GM19452 (cell line): ENCODE measurements at regions not wholly inside any gene's neighbourhood (a gene's known extent, or its start where the extent isn't known, plus 50 kb on each side); places are given as distances from the start of the nearest gene placed in this dataset.
"Not testable (repeated sequence)": the region's sequence is repeated elsewhere in the genome, so short reads cannot be mapped to it uniquely, and the experiment has no call there.

ENCODE experiments used
- ATAC-seq: cut with Tn5 transposase; IDR thresholded peaks from one replicate; pipeline ENCODE4 v1.9.1; 2021; ENCODE audit not compliant: unreplicated experiment

DNA sequence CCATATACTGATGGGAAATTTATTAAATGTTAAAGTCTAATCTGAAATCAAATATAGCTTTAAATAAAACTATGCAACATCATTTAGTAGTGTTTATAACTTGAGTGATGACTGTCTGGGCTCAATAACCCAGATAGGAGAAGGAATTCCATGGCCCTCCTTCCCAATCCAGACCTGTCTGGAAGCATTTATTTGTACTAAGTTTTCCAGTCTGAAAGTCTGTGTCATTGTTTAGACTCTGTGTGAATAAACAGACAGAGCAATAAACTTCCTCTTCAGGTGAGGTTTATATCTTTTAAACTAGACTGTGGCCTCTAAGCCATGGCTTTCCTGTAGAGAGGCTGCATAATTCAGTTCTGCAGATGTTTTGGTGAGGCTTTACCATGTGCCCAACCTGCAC lies 176.4 kb downstream of the SOX4 start:
- ATAC-seq = no peak

DNA sequence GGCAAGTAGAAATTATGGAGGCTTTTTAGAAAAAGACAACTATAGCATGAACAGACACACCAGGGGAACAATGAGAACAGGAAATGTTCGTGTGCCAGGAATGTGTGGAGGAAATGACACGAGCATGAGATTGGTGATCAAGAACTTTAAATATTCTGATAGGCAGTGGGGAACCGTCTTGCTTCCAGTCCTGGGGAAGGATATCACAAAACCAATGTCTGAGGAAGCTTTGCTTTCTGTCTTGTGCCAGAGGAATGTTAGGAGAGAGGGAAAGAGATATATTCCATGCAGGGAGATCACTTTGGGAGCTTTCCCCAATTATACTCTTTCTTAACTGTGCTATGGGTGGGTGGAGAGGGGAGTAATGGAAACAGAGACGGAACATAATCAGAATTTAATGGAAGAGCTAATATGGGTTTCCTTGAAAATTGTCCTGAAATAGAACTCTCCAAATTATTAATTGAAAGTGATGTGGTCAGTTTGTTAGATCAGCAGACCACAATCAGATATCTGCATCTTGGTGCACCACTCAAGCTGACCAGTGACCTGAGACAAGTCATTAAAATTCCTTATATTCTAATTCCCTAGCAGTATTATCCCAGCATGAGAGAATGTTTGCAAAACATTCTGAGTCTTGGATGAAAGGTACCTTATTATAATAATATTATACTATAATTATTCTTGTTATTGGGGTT lies 178.2 kb downstream of the SOX4 start:
- ATAC-seq = no peak

DNA sequence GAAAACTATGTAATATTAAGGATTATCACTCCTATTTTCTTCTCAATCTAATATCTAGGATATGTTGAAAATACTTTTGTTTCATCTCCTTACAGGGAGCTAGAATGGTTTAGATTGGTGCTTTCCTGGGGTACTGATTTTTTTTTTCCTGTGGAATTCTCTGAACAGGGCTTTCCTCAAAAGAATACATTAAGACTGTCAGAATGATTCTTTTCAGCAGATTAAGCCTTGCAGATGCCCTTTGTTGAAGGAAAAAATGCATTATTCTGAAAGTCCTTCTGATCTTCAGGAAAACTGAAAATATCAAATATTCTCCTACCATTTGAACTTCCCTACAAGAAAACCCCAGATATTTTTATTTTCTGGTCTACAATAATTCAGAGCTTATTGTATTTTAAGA lies 178.9 kb downstream of the SOX4 start:
- no peak for ATAC-seq

DNA sequence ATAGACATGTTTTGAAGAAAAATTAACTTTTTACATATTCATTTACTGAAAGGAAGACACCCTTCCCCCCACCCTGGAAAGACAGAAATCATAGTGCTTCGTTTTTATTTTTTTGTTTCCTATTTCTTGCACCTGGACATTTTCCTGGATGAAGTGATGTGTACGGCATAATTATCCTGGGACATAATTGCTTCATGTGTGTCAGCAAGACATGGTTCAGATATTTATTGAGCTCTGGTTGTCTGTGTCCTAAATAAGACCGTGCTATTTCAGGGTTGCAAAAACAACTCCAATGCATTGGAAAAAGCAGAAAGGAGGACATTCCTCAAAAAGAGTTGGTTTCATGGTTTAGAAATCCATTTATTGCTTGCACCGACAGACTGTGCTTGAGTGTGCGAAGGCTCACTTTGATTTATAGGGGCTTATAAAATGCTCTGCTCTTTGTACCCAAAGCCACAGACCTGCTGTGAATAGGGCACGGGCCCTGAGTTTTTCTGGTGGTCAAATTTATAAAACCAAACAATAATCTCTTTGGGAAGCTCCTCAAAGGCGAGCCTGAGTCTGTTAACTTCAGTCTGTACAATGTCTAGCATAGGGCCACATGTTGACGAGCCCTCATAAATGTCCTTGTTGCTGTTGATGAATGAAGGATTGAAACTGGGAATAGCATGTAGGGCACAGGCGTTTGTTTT lies 179.5 kb downstream of the SOX4 start:
- ATAC-seq = no peak

DNA sequence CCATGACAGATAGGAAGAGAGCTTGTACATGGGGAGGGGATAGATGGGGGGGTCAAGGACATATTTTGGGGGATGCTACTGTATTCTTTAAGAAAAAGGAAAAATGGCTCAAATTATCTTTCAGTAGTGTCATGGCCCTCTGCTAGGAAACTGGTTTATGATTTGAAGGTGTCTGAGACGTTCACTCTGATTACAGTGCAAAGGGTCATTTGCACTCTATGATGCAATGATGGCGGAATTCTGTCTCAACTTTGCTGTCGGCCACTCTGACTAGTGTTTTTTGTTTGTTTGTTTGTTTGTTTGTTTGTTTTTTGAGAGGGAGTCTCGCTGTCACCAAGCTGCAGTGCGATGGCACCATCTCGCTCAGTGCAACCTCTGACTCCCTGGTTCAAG lies 180.0 kb downstream of the SOX4 start:
- no peak for ATAC-seq

DNA sequence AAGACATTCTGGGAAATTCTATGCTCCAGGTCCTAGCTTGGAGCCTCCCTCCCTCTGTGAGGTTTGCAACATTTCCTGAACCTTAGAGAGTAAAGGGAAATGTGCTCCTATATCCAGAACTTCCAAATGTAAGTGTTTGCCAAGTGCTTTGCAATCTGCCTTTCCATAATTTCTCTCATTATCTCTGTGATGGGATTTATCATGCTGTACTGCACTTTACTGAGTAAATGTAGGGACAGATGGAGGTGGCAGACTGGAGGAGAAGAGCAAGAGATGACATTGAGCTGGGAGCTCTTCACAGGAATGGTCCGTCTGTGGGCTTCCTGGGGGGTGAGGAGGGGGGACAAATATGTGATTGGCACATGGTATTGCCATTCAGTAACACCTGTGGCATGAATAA lies 184.3 kb downstream of the SOX4 start:
- ATAC-seq = no peak

DNA sequence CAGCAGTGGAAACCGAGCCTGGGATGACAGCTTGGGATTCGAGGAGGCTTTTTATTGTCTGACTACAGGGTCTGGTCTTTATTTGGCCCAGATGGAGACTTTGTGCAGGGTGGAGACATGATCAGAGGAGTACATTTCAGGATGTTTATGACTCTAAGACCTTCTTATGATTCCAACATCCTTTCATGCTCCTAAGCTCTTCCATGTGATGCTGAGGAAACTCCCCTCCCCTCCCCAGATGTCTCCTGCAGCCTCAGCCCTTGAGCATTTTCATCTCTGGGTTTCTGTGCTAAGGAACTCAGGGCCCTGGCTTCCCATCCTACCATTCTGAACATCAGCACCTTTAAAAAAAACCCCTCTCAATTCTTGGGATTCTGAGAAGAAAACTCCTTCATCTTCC lies 186.6 kb downstream of the SOX4 start:
- ATAC-seq = no peak

DNA sequence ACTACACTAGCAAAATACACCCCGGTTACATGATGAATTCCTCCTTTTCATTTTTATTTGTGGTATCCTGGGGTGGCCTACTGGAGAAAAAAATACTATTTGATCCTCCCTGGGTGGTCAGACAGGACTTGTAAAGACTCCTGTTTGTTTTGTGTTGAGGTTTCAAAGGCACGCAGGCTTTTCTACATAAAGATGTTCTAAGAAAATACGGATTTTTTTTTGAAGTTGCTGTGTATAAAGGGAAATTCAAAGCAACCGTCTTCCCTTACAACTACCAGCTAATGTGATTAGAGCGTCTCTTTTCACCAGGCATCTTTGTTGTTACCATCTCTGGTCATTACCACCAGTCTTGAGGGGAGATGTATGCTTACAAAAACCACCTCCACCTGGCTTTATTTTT lies 187.1 kb downstream of the SOX4 start:
- ATAC-seq = no peak

DNA sequence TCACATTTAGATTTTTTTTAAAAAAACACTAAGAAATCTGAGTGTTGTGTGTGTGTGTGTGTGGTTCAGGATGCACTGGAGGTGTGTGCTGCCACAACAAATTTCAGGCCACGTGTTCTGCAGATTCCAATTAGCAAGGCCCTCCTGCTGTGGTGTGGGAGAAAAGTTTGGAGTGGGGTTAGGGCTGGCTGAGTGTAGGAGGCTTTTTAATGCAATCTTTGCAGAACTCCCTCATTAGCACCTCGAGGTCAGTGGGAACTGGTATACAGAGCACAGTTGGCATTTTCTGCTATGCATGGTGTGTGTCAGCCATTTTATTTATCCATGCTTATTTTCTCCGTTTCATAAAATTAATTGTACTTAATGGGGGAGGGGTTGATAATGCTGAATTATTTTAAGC lies 187.6 kb downstream of the SOX4 start:
- ATAC-seq = no peak

DNA sequence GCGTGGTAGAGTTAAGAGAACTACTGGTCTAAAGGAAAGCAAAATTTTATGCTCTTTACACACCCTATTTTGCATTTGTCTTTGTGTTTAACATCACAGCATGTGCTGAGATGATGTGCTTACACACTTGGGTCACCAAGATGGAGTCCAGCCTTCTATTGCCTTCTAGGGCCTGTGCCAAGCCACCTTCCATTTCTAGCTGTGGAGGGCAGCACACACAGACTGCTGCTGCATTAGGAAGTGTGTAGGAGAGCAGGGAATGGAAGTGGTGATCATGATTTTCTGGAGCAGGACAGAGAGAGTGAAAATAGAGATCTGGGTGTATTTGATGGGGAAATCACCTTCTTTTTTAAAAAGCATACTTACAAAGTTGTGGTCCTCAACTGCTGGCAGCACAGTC lies 191.6 kb downstream of the SOX4 start:
- no peak for ATAC-seq

DNA sequence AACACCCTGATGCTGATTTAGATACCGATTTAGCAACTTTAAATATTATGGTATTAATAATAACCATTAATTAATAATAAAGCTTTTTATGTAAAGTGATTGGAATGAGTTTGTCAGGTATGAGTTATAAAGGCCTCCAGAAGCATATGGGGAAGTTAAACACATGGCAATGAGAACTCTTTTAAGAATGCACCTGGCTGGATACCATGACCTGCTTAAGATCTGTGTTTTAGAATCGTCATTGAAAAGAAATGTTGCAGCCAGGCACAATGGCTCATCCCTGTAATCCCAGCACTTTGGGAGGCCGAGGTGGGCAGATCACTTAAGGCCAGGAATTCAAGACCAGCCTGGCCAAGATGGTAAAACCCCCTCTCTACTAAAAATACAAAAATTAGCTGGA lies 197.5 kb downstream of the SOX4 start:
- no peak for ATAC-seq

DNA sequence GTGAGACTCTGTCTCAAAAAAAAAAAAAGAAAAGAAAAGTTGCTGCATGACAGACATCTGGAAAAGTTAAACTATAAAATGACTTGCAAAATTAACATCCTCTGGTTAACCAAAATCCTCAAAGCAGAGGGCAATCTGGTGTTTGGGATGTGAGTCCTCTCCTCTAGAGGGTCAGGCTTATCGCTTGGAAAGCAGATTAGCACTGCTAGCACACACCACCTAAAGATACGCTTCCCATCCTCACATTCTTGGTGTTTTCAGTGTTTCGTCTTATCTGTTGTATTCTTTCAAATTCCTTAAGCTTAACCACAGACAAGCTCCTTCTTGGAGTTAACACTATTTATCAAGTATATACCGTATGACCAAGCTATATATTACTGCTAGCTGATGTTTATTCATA lies 198.0 kb downstream of the SOX4 start:
- no peak for ATAC-seq

DNA sequence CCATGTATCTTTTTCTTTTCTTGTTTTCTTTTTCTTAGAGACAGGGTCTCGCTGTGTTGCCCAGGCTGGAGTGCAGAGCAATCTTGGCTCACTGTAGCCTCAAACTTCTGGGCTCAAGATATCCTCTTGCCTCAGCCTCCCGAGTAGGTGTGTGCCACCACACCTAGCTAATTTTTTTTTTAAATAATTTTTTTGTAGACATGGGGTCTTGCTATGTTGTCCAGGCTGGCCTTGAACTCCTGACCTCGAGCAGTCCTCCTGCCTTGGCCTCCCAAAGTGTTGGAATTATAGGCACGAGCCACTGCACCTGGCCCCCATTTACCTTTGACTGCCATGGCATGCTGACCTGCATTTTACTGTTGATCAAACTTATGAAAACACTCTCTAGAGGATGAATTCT lies 198.6 kb downstream of the SOX4 start:
- no peak for ATAC-seq

DNA sequence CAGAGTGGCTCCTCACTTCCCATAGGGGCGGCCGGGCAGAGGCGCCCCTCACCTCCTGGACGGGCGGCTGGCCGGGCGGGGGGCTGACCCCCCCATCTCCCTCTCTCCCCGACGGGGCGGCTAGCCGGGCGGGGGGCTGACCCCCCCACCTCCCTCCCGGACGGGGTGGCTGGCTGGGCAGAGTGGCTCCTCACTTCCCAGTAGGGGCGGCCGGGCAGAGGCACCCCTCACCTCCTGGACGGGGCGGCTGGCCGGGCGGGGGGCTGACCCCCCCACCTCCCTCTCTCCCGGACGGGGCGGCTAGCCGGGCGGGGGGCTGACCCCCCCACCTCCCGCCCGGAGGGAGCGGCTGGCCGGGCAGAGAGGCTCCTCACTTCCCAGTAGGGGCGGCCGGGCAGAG lies 203.4 kb downstream of the SOX4 start:
- not testable (repeated sequence) for ATAC-seq

DNA sequence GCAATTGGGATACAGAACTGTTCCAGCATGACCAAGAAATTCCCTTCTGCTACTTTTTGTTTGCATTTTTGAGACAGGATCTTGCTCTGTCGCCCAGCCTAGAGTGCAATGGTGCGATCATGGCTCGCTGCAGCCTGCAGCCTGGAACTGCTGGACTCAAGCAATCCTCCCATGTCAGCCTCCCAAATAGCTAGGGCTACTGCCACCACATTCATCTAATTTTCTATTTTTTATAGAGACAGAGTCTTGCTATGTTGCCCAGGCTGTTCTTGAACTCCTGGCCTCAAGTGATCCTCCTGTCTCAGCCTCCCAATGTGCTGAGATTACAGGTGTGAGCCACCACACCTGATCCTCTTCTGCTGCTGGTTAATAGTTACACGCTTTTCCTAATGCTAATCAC lies 204.9 kb downstream of the SOX4 start:
- no peak for ATAC-seq

DNA sequence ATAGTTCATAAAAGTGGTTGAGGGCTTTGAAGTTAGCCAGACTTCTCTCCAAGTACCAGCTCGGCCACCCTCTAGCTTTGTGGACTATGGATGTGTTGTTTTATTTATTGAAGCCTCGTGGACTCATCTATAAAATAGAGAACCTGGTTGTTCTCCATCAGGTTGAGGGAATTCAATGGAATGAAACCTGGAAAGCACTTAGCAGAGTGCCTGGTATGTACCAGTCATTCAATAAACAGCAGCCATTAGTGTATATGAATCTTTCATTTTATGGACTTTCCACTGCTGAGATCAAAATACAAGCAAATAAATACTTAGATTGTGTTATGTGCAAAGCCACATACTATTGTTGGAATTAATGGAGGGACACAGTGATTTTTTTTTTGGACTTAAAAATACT lies 206.8 kb downstream of the SOX4 start:
- ATAC-seq = no peak

DNA sequence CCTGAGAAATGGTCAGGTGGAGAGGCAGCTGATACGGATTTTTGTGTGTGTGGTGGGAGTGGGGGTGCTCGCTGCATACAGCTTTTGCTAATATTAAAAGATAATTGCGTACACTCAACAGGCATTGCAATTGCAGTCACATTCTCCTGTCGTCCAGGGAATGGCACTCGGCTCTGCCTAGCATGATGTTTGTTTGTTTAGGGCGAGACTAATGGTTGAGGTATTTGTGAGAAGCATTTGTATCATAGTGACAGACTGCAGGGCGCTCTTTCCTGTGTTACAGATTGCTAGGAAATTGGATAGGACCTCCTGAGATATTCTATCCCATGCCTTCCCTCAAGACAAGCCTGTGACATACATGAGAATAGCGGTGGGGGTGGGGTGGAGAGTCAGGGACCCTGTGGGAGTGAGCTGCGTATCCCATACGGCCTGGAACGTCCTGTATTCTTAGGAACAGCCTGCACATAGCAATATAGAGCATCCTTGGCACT lies 207.4 kb downstream of the SOX4 start:
- ATAC-seq = no peak

DNA sequence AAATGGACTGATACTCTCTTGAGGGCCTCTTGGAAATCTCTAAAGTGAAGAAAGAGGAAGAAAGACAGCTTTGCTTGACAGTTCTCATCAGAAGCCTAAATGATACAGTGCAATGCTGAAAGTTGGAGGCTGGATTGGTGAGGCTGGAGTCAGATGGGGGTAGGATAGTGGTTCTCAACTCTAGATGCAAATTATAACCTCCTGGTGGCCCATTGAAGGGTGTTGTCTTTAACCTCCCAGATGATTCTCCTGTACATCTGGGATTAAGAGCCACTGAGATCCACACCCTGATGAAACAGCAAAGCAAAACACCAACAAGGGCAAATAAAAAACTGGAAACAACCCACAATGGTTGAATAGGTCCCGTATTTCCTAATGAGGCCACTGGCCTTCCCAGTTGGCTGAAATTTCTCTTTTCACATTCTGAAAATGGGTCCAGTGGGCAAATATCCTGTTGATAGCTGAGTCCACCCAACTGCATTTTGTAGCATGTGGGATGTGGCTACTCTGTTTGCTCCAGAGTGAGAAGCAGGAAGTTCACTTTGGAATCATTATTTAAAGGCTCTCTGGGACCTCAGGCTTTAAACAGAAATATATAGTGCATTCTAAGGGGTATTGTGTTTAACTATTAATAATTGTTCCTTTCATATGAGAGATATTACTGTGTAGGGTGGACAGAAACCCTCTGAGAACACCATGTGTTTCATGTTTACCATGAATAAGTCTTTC lies 208.1 kb downstream of the SOX4 start:
- ATAC-seq = no peak

DNA sequence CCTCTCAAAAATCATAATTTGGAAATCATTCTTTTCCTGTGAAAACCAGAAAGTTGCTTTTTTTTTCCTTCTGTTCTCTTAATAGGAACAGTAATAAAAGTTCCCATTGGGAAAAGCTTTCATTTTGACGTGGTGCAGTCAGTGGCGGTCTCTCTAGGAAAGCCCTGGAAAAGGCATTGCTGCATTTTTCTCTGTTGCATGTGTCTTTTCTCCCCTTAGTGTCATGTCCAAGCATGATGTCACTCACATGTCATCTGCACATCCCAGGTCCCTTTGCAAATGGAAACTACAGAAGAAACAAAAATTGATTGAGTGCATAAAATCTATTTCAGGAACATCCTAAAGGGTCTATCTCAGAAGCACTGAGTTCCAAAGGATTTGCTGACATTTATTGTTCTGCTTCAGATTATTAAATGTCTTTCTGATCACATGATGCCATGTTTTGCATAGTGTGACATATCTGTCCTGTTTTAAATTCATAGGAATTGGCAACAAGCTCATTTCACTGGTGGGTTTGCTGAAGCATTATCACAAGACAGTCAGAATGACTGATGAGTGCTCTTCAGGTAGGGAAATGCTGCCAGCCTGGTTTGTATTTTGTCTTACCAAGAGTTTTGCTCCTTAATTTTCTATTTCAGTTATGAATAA lies 208.7 kb downstream of the SOX4 start:
- no peak for ATAC-seq

DNA sequence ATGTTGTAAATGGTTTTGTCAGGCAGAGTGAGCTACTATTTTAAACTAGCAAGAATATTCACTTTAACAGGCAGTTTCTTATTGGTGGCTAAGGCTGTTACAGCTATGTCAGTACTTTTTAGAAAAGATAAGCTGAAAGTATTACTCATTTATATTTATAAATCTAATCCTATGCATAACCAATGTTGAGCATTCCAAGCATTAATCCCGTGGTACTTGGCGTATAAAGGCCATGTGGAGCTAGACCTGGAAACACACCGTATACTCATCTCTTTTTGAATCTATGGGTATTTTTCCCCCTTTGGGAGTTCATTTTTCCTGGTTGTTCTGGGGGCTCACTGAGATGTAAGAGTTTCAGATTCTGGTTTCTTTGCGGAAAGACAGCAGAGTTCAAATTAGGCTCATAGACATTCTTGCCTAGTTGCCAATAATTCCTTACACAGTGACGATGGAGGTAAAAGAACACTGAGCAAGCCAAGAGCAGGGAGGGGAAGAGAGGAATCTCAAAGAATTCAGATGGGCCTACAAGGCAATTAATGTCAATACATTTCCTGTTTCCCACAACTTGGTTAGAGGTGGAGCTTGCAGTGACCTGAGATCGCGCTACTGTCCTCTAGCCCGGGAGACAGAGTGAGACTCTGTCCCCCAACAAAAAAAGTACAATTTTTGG lies 211.5 kb downstream of the SOX4 start:
- ATAC-seq = no peak
